H54 (cell line): ENCODE measurements at regions not wholly inside any gene's neighbourhood (a gene's known extent, or its start where the extent isn't known, plus 50 kb on each side); places are given as distances from the start of the nearest gene placed in this dataset.
"Not testable (repeated sequence)": the region's sequence is repeated elsewhere in the genome, so short reads cannot be mapped to it uniquely, and the experiment has no call there.

Source experiments
- DNase-seq: peaks from one replicate; pipeline ENCODE4 v3.0.0; 2011; ENCODE audit warnings: low spot score, mixed read lengths; ENCODE audit not compliant: insufficient read length
- FAIRE-seq: peaks from 3 replicates; lab custom pipeline; 2011; peaks lifted over from hg19 to GRCh38; lab: Jason Lieb, UNC
- POLR2A ChIP-seq: IDR thresholded peaks from 2 replicates; pipeline ENCODE4 v1.6.1; 2011; ENCODE audit warnings: low read depth, mild to moderate bottlenecking, low read length

GRCh38 chr2:188787658-188788240, 186.4 kb upstream of the COL3A1 start:
- no peak for DNase-seq
- no peak for FAIRE-seq
- no peak for TF ChIP-seq POLR2A

- peak; percentile 98 for FAIRE-seq
- TF ChIP-seq POLR2A, result no peak
- no peak for DNase-seq
These were observed 185.6 kb upstream of the COL3A1 start for GRCh38 chr2:188788621-188789020.

GRCh38 chr2:188789951-188790350, 184.2 kb upstream of the COL3A1 start:
- TF ChIP-seq POLR2A, result no peak
- DNase-seq, result no peak
- FAIRE-seq, result peak; percentile 36

- not testable (repeated sequence) for FAIRE-seq
These were observed 179.7 kb upstream of the COL3A1 start for GRCh38 chr2:188794453-188794852.

GRCh38 chr2:188795762-188796161, 178.4 kb upstream of the COL3A1 start:
- TF ChIP-seq POLR2A, result no peak
- no peak for FAIRE-seq
- no peak for DNase-seq

More at GRCh38 chr2:188794453-188794852, 179.7 kb upstream of the COL3A1 start:
- DNase-seq, result not testable (repeated sequence)

- TF ChIP-seq POLR2A, result no peak
- no peak for DNase-seq
- FAIRE-seq, result peak; percentile 43
These were observed 176.8 kb upstream of the COL3A1 start for GRCh38 chr2:188797371-188797770.

- no peak for TF ChIP-seq POLR2A
- FAIRE-seq (no peak), DNase-seq (no peak)
These were observed 176.0 kb upstream of the COL3A1 start for GRCh38 chr2:188798159-188798558.

- DNase-seq, result no peak
- FAIRE-seq, result peak; percentile 15
- TF ChIP-seq POLR2A, result no peak
These were observed 169.0 kb upstream of the COL3A1 start for GRCh38 chr2:188805219-188805618.

GRCh38 chr2:188808947-188809355, 165.2 kb upstream of the COL3A1 start:
- no peak for TF ChIP-seq POLR2A
- DNase-seq, result no peak

GRCh38 chr2:188810586-188810985, 163.6 kb upstream of the COL3A1 start:
- FAIRE-seq (no peak), DNase-seq (no peak)
- TF ChIP-seq POLR2A, result no peak

More at GRCh38 chr2:188808947-188809355, 165.2 kb upstream of the COL3A1 start:
- peak; percentile 66 for FAIRE-seq

- FAIRE-seq (peak; percentile 65), DNase-seq (no peak)
- no peak for TF ChIP-seq POLR2A
These were observed 162.7 kb upstream of the COL3A1 start for GRCh38 chr2:188811522-188811921.

- DNase-seq (no peak), FAIRE-seq (peak; percentile 81)
- no peak for TF ChIP-seq POLR2A
These were observed 160.9 kb upstream of the COL3A1 start for GRCh38 chr2:188813315-188813714.

- no peak for FAIRE-seq
- DNase-seq, result no peak
- TF ChIP-seq POLR2A, result no peak
These were observed 160.3 kb upstream of the COL3A1 start for GRCh38 chr2:188813857-188814256.

GRCh38 chr2:188819011-188819410, 155.2 kb upstream of the COL3A1 start:
- DNase-seq (no peak), FAIRE-seq (no peak)
- TF ChIP-seq POLR2A, result no peak

GRCh38 chr2:188819792-188820191, 154.4 kb upstream of the COL3A1 start:
- no peak for DNase-seq
- FAIRE-seq, result no peak
- TF ChIP-seq POLR2A, result no peak
